ENCODE measurements at regions not wholly inside any gene's neighbourhood (a gene's known extent, or its start where the extent isn't known, plus 50 kb on each side); places are given as distances from the start of the nearest gene placed in this dataset.

DNA sequence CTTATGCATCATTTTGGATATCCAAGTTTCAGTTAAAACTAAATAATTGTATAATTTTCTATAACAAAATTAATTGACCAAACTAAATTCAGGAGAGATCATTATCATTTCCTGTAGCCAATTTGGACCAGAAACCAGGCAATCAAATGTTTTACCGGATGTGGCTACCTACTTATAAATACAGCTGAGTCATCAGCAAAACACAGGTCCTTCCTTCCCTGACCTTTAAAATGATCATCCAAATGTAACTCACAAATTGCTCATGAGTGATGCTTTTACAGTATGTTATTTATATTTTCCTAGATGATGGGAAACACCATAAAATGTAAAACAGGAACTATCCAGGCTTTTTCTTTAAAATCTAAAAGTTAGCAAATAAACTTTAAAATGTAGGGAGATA, 133.7 kb downstream of the CBLN2 start:
- no peak for TF ChIP-seq POLR2A (IDR thresholded peaks at IDR 0.05; ENCODE audit: extremely low read depth, insufficient read length)
- TF ChIP-seq, protein P1, sequence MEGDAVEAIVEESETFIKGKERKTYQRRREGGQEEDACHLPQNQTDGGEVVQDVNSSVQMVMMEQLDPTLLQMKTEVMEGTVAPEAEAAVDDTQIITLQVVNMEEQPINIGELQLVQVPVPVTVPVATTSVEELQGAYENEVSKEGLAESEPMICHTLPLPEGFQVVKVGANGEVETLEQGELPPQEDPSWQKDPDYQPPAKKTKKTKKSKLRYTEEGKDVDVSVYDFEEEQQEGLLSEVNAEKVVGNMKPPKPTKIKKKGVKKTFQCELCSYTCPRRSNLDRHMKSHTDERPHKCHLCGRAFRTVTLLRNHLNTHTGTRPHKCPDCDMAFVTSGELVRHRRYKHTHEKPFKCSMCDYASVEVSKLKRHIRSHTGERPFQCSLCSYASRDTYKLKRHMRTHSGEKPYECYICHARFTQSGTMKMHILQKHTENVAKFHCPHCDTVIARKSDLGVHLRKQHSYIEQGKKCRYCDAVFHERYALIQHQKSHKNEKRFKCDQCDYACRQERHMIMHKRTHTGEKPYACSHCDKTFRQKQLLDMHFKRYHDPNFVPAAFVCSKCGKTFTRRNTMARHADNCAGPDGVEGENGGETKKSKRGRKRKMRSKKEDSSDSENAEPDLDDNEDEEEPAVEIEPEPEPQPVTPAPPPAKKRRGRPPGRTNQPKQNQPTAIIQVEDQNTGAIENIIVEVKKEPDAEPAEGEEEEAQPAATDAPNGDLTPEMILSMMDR (IDR thresholded peaks at IDR 0.05; ENCODE audit: low read depth, low read length) = no peak
- TF ChIP-seq, protein P2, sequence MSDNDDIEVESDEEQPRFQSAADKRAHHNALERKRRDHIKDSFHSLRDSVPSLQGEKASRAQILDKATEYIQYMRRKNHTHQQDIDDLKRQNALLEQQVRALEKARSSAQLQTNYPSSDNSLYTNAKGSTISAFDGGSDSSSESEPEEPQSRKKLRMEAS (IDR thresholded peaks at IDR 0.05; ENCODE audit: low read depth, low read length) = no peak
- TF ChIP-seq MYC (IDR thresholded peaks at IDR 0.05; ENCODE audit: low read depth, low read length) = no peak

Data from NB4 (cell line).